Glutamatergic neuron (in vitro differentiated cells): ENCODE measurements at regions not wholly inside any gene's neighbourhood (a gene's known extent, or its start where the extent isn't known, plus 50 kb on each side); places are given as distances from the start of the nearest gene placed in this dataset.
A peak's percentile ranks its signal among the peaks of the same experiment; 100 is the strongest.

Experiments
- DNase-seq: peaks from one replicate; pipeline ENCODE4 v3.0.0; 2022
- H3K27ac Mint-ChIP-seq: one replicate; pipeline ENCODE4 v1.8.0; 2020; ENCODE audit warnings: mild to moderate bottlenecking, mixed read lengths, inconsistent platforms; ENCODE audit not compliant: unreplicated experiment
- H3K27me3 Mint-ChIP-seq: one replicate; pipeline ENCODE4 v1.8.0; 2020; ENCODE audit warnings: mild to moderate bottlenecking, moderate library complexity, mixed read lengths, inconsistent platforms; ENCODE audit not compliant: unreplicated experiment
- H3K36me3 Mint-ChIP-seq: one replicate; pipeline ENCODE4 v1.8.0; 2020; ENCODE audit warnings: mild to moderate bottlenecking, mixed read lengths, inconsistent platforms; ENCODE audit not compliant: unreplicated experiment
- H3K4me1 Mint-ChIP-seq: one replicate; pipeline ENCODE4 v1.8.0; 2020; ENCODE audit warnings: mild to moderate bottlenecking, low read depth, mixed read lengths, inconsistent platforms; ENCODE audit not compliant: unreplicated experiment
- H3K4me3 Mint-ChIP-seq: one replicate; pipeline ENCODE4 v1.8.0; 2020; ENCODE audit warnings: mild to moderate bottlenecking, mixed read lengths, inconsistent platforms; ENCODE audit not compliant: unreplicated experiment
- H3K9me3 Mint-ChIP-seq: one replicate; pipeline ENCODE4 v1.8.0; 2020; ENCODE audit warnings: mild to moderate bottlenecking, moderate library complexity, mixed read lengths, inconsistent platforms; ENCODE audit not compliant: unreplicated experiment
- TF ChIP-seq, protein P1 (sequence below): fragments of 200-600 bp; sonication (generic); IDR thresholded peaks from one replicate; pipeline ENCODE4 v1.5.0; 2021; ENCODE audit not compliant: partially characterized antibody, unreplicated experiment

DNA sequence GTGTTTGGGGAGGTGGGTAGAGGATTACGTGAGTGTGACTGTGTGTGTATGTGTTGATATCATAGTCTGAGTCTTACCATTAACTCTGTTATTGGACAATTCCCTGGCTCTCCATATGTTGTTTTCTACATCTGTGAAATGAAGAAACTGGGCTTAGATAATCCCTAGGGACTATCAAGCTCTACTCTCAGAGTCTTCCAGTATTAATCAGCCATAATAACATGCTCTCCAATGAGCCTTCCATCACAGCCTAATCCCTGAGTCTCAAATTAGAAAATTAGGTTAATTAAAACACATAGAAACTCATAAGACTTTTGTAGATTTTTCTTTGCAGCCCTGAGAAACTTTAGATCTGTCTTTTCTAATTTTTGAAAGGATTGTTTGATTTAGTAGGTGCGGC is 404.2 kb upstream of the RARB start:
- H3K36me3 Mint-ChIP-seq: no peaks in the 10 kb centered on the region
- no peak for DNase-seq
- peaks cover 7% of the 10 kb centered on the region for H3K9me3 Mint-ChIP-seq
- TF ChIP-seq, protein P1, sequence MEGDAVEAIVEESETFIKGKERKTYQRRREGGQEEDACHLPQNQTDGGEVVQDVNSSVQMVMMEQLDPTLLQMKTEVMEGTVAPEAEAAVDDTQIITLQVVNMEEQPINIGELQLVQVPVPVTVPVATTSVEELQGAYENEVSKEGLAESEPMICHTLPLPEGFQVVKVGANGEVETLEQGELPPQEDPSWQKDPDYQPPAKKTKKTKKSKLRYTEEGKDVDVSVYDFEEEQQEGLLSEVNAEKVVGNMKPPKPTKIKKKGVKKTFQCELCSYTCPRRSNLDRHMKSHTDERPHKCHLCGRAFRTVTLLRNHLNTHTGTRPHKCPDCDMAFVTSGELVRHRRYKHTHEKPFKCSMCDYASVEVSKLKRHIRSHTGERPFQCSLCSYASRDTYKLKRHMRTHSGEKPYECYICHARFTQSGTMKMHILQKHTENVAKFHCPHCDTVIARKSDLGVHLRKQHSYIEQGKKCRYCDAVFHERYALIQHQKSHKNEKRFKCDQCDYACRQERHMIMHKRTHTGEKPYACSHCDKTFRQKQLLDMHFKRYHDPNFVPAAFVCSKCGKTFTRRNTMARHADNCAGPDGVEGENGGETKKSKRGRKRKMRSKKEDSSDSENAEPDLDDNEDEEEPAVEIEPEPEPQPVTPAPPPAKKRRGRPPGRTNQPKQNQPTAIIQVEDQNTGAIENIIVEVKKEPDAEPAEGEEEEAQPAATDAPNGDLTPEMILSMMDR: no peak
- peaks cover 21% of the 10 kb centered on the region for H3K4me1 Mint-ChIP-seq
- no peak overlapping the region for H3K4me3 Mint-ChIP-seq
- peak overlapping the region; percentile 96 for H3K27ac Mint-ChIP-seq
- H3K27me3 Mint-ChIP-seq: no peaks in the 10 kb centered on the region

DNA sequence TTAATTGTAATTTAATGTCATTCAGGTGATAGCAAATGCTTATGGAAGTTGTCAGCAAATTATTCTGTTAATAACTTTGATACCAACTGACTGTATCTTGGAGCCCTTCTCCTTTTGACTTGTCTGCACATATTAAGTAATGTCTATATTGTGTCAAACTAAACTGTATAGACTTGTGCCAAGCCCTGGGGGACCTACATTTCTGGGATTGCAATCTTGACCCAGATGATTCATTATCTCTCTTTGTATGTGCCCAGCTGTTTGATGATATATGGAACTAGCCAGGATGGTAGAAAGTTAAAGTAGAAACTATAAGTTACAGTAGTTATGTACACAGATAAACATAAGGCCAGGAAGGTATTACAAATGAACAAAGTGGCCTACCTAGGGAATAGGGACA is 402.8 kb upstream of the RARB start:
- peaks cover 7% of the 10 kb centered on the region for H3K9me3 Mint-ChIP-seq
- TF ChIP-seq, protein P1: no peak
- no peak for DNase-seq
- no peak overlapping the region for H3K4me3 Mint-ChIP-seq
- no peaks in the 10 kb centered on the region for H3K27me3 Mint-ChIP-seq
- H3K27ac Mint-ChIP-seq: no peak overlapping the region
- peaks cover 21% of the 10 kb centered on the region for H3K4me1 Mint-ChIP-seq
- no peaks in the 10 kb centered on the region for H3K36me3 Mint-ChIP-seq

DNA sequence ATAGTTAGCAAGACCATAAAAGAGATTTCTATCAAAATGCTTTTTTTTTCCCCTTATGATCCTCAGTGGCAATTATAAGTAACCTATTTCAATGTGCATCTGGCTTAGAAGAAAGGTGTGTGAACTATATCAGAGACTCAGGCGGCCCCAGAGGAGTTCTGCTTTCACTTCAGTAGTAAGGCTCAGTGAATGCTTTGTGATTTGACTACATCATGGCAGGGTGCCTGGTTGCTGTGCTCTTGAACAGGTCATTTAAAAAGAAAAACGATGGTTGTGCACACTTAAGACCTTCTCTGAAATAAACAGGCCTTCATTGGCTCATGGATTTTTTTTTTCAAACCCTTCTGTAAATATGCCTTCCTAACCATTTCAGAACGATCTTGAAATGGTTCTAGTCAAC is 400.4 kb upstream of the RARB start:
- H3K4me3 Mint-ChIP-seq: no peak overlapping the region
- no peaks in the 10 kb centered on the region for H3K27me3 Mint-ChIP-seq
- peaks cover 20% of the 10 kb centered on the region for H3K4me1 Mint-ChIP-seq
- no peak for DNase-seq
- TF ChIP-seq, protein P1: no peak
- H3K27ac Mint-ChIP-seq: no peak overlapping the region
- H3K9me3 Mint-ChIP-seq: peaks cover 7% of the 10 kb centered on the region
- no peaks in the 10 kb centered on the region for H3K36me3 Mint-ChIP-seq

DNA sequence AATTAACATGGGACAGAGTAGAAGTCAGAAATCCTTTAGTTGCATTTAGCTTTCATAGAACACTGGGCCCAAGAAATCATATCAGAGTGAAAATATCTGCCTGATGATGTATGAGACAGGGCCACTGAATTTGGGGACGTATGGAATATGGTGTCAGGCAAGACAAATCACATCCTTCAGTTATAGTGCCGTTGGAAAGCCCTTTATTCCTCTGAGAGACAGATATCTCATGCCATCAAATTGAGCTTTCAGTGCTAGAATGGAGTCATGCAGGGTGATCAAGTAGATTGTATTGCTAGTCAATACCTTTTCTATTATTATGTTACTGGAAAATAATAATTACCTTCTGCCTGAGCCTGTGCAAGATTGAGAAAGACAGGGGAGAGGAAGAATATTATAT is 398.2 kb upstream of the RARB start:
- Mint-ChIP-seq H3K4me1 (peaks cover 8% of the 10 kb centered on the region), H3K36me3 (no peaks in the 10 kb centered on the region), H3K27ac (no peak overlapping the region), H3K9me3 (peaks cover 2% of the 10 kb centered on the region), H3K4me3 (no peak overlapping the region), H3K27me3 (no peaks in the 10 kb centered on the region)
- no peak for DNase-seq
- TF ChIP-seq, protein P1: no peak

DNA sequence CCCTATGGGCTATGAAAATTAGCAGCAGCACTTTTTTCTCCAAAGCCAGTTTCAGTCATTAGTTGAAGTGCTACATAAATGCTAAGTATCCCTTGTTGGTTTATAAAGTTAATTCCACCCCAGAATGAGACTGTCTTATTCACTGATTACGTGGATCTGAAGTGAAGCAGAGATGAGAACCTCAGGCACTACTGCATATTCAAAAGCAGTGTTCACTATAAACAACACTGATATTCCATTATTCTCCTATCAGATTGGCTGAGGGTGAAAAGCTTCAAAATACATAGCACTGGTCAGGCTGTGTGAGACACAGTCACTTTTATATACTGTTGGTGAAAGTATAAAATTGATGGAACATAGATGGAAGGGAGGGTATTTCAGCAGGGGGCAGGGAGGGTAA is 395.7 kb upstream of the RARB start:
- Mint-ChIP-seq H3K9me3 (peaks cover 2% of the 10 kb centered on the region), H3K4me3 (no peak overlapping the region), H3K27ac (no peak overlapping the region), H3K36me3 (no peaks in the 10 kb centered on the region), H3K4me1 (peaks cover 2% of the 10 kb centered on the region), H3K27me3 (no peaks in the 10 kb centered on the region)
- DNase-seq: no peak
- TF ChIP-seq, protein P1: no peak
